Breast epithelium (tissue), 3 donors: ENCODE measurements at regions not wholly inside any gene's neighbourhood (a gene's known extent, or its start where the extent isn't known, plus 50 kb on each side); places are given as distances from the start of the nearest gene placed in this dataset.

Source experiments
- CTCF ChIP-seq, 3 donors: fragments of 450-650 bp; IDR thresholded peaks; one replicate each; pipeline ENCODE4 v1.5.1; 2016 to 2017; ENCODE audit warnings: antibody characterized with exemption in 3 of 3, mild to moderate bottlenecking in 3 of 3, moderate library complexity in 3 of 3
- POLR2A ChIP-seq: fragments of 450-650 bp; IDR thresholded peaks from one replicate; pipeline ENCODE4 v1.6.1; 2016; ENCODE audit warnings: antibody characterized with exemption, mild to moderate bottlenecking, moderate library complexity
- POLR2AphosphoS5 ChIP-seq, 3 donors: sonication (generic); formaldehyde crosslinking; IDR thresholded peaks; one replicate each; pipeline ENCODE4 v1.6.1; 2017; ENCODE audit warnings: antibody characterized with exemption in 3 of 3

- TF ChIP-seq CTCF (IDR thresholded peaks at IDR 0.05) (no peak), POLR2AphosphoS5 (IDR thresholded peaks at IDR 0.05) (no peak), POLR2A (no peak)
Observed at GRCh38 chr13:68375004-68375403, 1144.9 kb upstream of the PCDH9 start.
